H9 (cell line): ENCODE measurements at regions not wholly inside any gene's neighbourhood (a gene's known extent, or its start where the extent isn't known, plus 50 kb on each side); places are given as distances from the start of the nearest gene placed in this dataset.

Experiments used
- DNase-seq: peaks from one replicate; pipeline ENCODE4 v3.0.0-alpha.2; 2017
- H2AFZ ChIP-seq: one replicate; pipeline ENCODE4 v1.6.1; 2013; ENCODE audit warnings: mild to moderate bottlenecking, low read length, control low read depth, moderate library complexity
- H2AK5ac ChIP-seq: 2 replicates; pipeline ENCODE4 v1.6.1; 2013; ENCODE audit warnings: low read length, control low read depth, mixed read lengths; ENCODE audit not compliant: insufficient read length
- H2BK120ac ChIP-seq: one replicate; pipeline ENCODE4 v1.6.1; 2013; ENCODE audit warnings: low read depth, mild to moderate bottlenecking, low read length, control low read depth, inconsistent platforms; ENCODE audit not compliant: poor library complexity, severe bottlenecking
- H2BK12ac ChIP-seq: 2 replicates; pipeline ENCODE4 v1.6.1; 2013; ENCODE audit warnings: low read length, control low read depth, mixed read lengths, low read depth; ENCODE audit not compliant: insufficient read length
- H2BK15ac ChIP-seq: 2 replicates; pipeline ENCODE4 v1.6.1; 2013; ENCODE audit warnings: low read depth, low read length, control low read depth
- H2BK20ac ChIP-seq: one replicate; pipeline ENCODE4 v1.6.1; 2013; ENCODE audit warnings: low read depth, mild to moderate bottlenecking, low read length, control low read depth, inconsistent platforms; ENCODE audit not compliant: poor library complexity, severe bottlenecking
- H2BK5ac ChIP-seq: 2 replicates; pipeline ENCODE4 v1.6.1; 2013; ENCODE audit warnings: low read length, control low read depth, mixed read lengths; ENCODE audit not compliant: insufficient read length
- H3K14ac ChIP-seq: 2 replicates; pipeline ENCODE4 v1.6.1; 2013; ENCODE audit warnings: low read length, control low read depth; ENCODE audit not compliant: insufficient read depth
- H3K18ac ChIP-seq: 2 replicates; pipeline ENCODE4 v1.6.1; 2013; ENCODE audit warnings: low read depth, mild to moderate bottlenecking, mixed read lengths, low read length, control low read depth; ENCODE audit not compliant: insufficient read length
- H3K23ac ChIP-seq: 2 replicates; pipeline ENCODE4 v1.6.1; 2013; ENCODE audit warnings: low read length, control low read depth, mixed read lengths, low read depth; ENCODE audit not compliant: insufficient read length
- H3K23me2 ChIP-seq: 2 replicates; pipeline ENCODE4 v1.6.1; 2013; ENCODE audit warnings: low read depth, mild to moderate bottlenecking, mixed read lengths, low read length, control low read depth; ENCODE audit not compliant: insufficient read length, poor library complexity, severe bottlenecking
- H3K27ac ChIP-seq: 2 replicates; pipeline ENCODE4 v1.5.1; 2013; ENCODE audit warnings: low read length, control low read depth, mixed read lengths, low read depth; ENCODE audit not compliant: insufficient read length
- H3K27me3 ChIP-seq: 2 replicates; pipeline ENCODE4 v1.6.1; 2013; ENCODE audit warnings: low read length, control low read depth, inconsistent platforms; ENCODE audit not compliant: insufficient read depth
- H3K4ac ChIP-seq: 2 replicates; pipeline ENCODE4 v1.6.1; 2013; ENCODE audit warnings: low read depth, mild to moderate bottlenecking, control low read depth, inconsistent platforms, low read length, moderate library complexity
- H3K4me1 ChIP-seq: 2 replicates; pipeline ENCODE4 v1.6.1; 2013; ENCODE audit warnings: low read length, control low read depth, inconsistent platforms; ENCODE audit not compliant: insufficient read depth
- H3K4me2 ChIP-seq: 2 replicates; pipeline ENCODE4 v1.6.1; 2013; ENCODE audit warnings: low read length, control low read depth, mixed read lengths; ENCODE audit not compliant: insufficient read length, insufficient read depth
- H3K56ac ChIP-seq: 2 replicates; pipeline ENCODE4 v1.6.1; 2013; ENCODE audit warnings: low read depth, mild to moderate bottlenecking, mixed read lengths, low read length, control low read depth; ENCODE audit not compliant: insufficient read length
- H3K79me1 ChIP-seq: 2 replicates; pipeline ENCODE4 v1.6.1; 2013; ENCODE audit warnings: low read depth, mild to moderate bottlenecking, moderate library complexity, low read length, control low read depth, inconsistent platforms; ENCODE audit not compliant: insufficient read depth, poor library complexity, severe bottlenecking
- H3K79me2 ChIP-seq: 2 replicates; pipeline ENCODE4 v1.6.1; 2013; ENCODE audit warnings: low read length, control low read depth, inconsistent platforms; ENCODE audit not compliant: insufficient read depth
- H3K9ac ChIP-seq: 2 replicates; pipeline ENCODE4 v1.6.1; 2013; ENCODE audit warnings: low read length, control low read depth, mixed read lengths; ENCODE audit not compliant: insufficient read length; ENCODE audit errors: extremely low read depth
- H3K9me3 ChIP-seq: one replicate; pipeline ENCODE4 v1.6.1; 2013; ENCODE audit warnings: low read depth, low read length, inconsistent platforms; ENCODE audit not compliant: control insufficient read depth
- H3T11ph ChIP-seq: one replicate; pipeline ENCODE4 v1.6.1; 2013; ENCODE audit warnings: mild to moderate bottlenecking, low read length, control low read depth, inconsistent platforms
- H4K20me1 ChIP-seq: one replicate; pipeline ENCODE4 v1.6.1; 2013; ENCODE audit not compliant: control insufficient read depth, insufficient read length, insufficient read depth
- H4K5ac ChIP-seq: 2 replicates; pipeline ENCODE4 v1.6.1; 2013; ENCODE audit warnings: low read depth, mild to moderate bottlenecking, mixed read lengths, low read length, control low read depth; ENCODE audit not compliant: insufficient read length
- H4K8ac ChIP-seq: replicated peaks from 2 replicates; pipeline ENCODE4 v1.6.1; 2013; ENCODE audit warnings: low read length, control low read depth, mixed read lengths, low read depth; ENCODE audit not compliant: insufficient read length
- H4K91ac ChIP-seq: 2 replicates; pipeline ENCODE4 v1.6.1; 2013; ENCODE audit warnings: low read depth, mild to moderate bottlenecking, moderate library complexity, mixed read lengths, low read length, control low read depth; ENCODE audit not compliant: insufficient read length
- H3K27ac Mint-ChIP-seq, 3 experiments: 2 replicates in 2 of 3; 3 replicates in 1 of 3; pipeline ENCODE4 v1.8.0; 2020 to 2021; ENCODE audit warnings: mixed read lengths in 3 of 3, mild to moderate bottlenecking in 1 of 3, moderate library complexity in 1 of 3
- H3K27me3 Mint-ChIP-seq: 2 replicates; pipeline ENCODE4 v1.8.0; 2021; ENCODE audit warnings: low read depth, mild to moderate bottlenecking, moderate library complexity, mixed read lengths
- H3K36me3 Mint-ChIP-seq, 3 experiments: 2 replicates in 2 of 3; 3 replicates in 1 of 3; pipeline ENCODE4 v1.8.0; 2020 to 2021; ENCODE audit warnings: low read depth in 3 of 3, mixed read lengths in 3 of 3; ENCODE audit not compliant: insufficient read depth in 1 of 3
- H3K4me1 Mint-ChIP-seq, 2 experiments: 2 replicates each; pipeline ENCODE4 v1.8.0; 2020; ENCODE audit warnings: mixed read lengths in 2 of 2
- H3K4me3 Mint-ChIP-seq, 2 experiments: 2 replicates in 1 of 2; 3 replicates in 1 of 2; pipeline ENCODE4 v1.8.0; 2020 to 2021; ENCODE audit warnings: mild to moderate bottlenecking in 2 of 2, mixed read lengths in 2 of 2, moderate library complexity in 1 of 2
- H3K9me3 Mint-ChIP-seq, 2 experiments: 2 replicates in 1 of 2; 3 replicates in 1 of 2; pipeline ENCODE4 v1.8.0; 2020; ENCODE audit warnings: mild to moderate bottlenecking in 2 of 2, mixed read lengths in 2 of 2, moderate library complexity in 1 of 2
- CTCF ChIP-seq: fragments of 200-600 bp; sonication (generic); conservative IDR thresholded peaks from 3 replicates; pipeline ENCODE4 v1.8.0; 2021; ENCODE audit warnings: antibody characterized with exemption, mild to moderate bottlenecking
- WGBS: extraction: QIAGEN DNeasy Blood & Tissue Kit; methylation state at CpG from one replicate; pipeline ENCODE4 v1.1.7; 2013; ENCODE audit warnings: missing lambda C conversion rate, low lambda C conversion rate, mixed read lengths; ENCODE audit not compliant: insufficient read length; ENCODE audit errors: extremely low coverage; 5-methylcytosine and 5-hydroxymethylcytosine counted together

GRCh38 chr9:42388146-42388690, 204.8 kb downstream of the SPATA31A6 start:
- Histone ChIP-seq H3K4ac (no peak overlapping the region), H3K18ac (no peak overlapping the region)

More at GRCh38 chr9:42388146-42388690, 204.8 kb downstream of the SPATA31A6 start:
- Mint-ChIP-seq H3K27ac (no peak overlapping the region), H3K4me3 (no peak overlapping the region), H3K36me3 (no peaks in the 10 kb centered on the region), H3K9me3 (peaks cover 0 to 2% of the 10 kb centered on the region in 2 experiments; a peak in 1 of 5 replicates), H3K4me1 (peaks cover 0 to 3% of the 10 kb centered on the region in 2 experiments; a peak in 1 of 4 replicates), H3K27me3 (peaks cover 2% of the 10 kb centered on the region; the same call in 1 of the 2 replicates)
- no peak overlapping the region for H3K27ac ChIP-seq
- H2AFZ ChIP-seq, result no peak overlapping the region
- no peak overlapping the region for H2BK12ac ChIP-seq
- WGBS, result no CpG with 5 or more reads among the region's 3 CpGs
- no peaks in the 10 kb centered on the region for H3K27me3 ChIP-seq
- no peak overlapping the region for H4K8ac ChIP-seq
- no peaks in the 10 kb centered on the region for H3K4me1 ChIP-seq
- H4K20me1 ChIP-seq, result no peaks in the 10 kb centered on the region
- no peak overlapping the region for H3T11ph ChIP-seq
- no peaks in the 10 kb centered on the region for H3K79me1 ChIP-seq
- no peaks in the 10 kb centered on the region for H3K23me2 ChIP-seq
- H4K5ac ChIP-seq, result no peak overlapping the region
- no peak overlapping the region for H2BK120ac ChIP-seq
- TF ChIP-seq CTCF, result peak; percentile 42; the same call in 2 of the 3 replicates
- no peak overlapping the region for H2BK15ac ChIP-seq
- DNase-seq, result no peak
- no peak overlapping the region for H3K4me2 ChIP-seq
- H2BK5ac ChIP-seq, result no peak overlapping the region
- H2AK5ac ChIP-seq, result no peak overlapping the region
- H4K91ac ChIP-seq, result no peak overlapping the region
- no peak overlapping the region for H3K56ac ChIP-seq
- H3K9me3 ChIP-seq, result no peaks in the 10 kb centered on the region
- H3K9ac ChIP-seq, result no peak overlapping the region
- no peaks in the 10 kb centered on the region for H3K79me2 ChIP-seq
- H3K14ac ChIP-seq, result no peak overlapping the region
- no peak overlapping the region for H3K23ac ChIP-seq
- no peak overlapping the region for H2BK20ac ChIP-seq
